ENCODE measurements at regions not wholly inside any gene's neighbourhood (a gene's known extent, or its start where the extent isn't known, plus 50 kb on each side); places are given as distances from the start of the nearest gene placed in this dataset.
"Not testable (repeated sequence)": the region's sequence is repeated elsewhere in the genome, so short reads cannot be mapped to it uniquely, and the experiment has no call there.

DNA sequence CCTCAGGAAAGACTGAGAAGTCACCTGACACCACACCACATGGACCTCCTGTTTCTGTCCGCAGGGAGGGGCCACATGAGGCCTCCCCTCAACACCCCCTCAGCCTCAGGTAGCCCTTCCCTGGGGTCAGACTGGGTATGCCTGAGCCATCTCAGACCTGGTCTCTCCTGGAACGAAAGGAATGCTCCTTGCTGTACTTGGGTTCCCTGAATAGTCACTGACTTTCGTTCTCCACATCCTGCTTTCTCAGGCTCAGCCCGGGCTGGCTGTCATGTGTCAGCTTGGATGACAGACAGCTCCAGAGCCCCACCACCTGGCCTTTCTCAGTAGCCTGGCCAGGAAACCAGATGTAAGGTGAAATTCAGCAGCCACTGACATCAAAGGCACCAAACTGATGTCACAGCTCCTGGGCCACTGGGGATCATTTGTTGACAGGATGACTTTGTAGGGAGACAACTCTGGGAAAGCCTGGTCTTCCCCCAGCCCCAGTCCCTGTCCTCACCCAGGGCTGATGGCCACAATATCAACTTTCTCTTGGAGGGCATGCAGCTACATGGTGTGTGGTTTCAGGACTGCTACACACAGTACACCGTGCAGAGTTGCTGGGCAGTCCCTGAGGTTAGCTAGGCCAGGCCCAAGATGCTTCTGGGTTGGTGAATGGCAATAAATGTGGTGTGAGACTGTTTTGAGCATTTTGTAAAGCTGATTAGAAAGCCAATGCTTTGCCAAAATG lies 141.4 kb upstream of the MRPS22 start:
- peak; percentile 35 for DNase-seq

DNA sequence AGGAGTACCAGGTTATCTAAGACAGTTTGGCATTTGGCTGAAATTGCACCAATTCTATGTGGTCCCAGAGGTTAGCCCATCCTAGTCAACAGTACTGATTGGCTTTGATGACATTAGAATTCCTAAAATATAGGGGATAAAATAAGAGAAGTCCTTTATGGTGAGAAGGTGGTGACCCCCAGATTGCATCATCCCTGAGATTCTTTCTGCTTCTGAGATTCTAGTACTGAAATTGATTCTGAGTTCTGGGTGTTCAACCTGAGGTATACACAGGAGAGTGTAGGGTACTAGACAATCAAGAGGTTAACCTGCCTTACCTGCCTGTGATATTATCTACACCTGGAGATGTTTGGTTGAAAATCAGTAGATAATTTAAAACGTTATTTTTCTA lies 140.9 kb upstream of the MRPS22 start:
- no peak for DNase-seq

DNA sequence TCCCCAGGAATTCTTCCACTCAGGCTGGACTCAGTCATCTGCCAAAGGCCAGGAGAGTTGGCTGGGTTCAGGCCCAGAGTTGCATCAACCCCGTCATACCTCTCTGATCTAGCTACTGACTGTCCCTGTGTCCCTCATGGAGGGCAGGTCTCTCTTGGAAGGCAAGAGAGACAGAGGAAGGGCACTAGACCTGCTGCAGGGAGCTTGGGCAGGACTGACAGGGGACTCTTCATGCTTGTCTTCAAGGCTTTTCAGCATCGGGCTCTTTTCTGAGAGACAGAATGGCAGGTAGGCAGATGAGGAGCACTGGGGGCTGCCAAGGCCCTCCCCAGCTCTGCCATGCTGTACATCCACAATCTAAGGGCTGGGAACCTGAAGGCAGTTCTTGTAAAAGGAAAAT lies 140.1 kb upstream of the MRPS22 start:
- DNase-seq: no peak

DNA sequence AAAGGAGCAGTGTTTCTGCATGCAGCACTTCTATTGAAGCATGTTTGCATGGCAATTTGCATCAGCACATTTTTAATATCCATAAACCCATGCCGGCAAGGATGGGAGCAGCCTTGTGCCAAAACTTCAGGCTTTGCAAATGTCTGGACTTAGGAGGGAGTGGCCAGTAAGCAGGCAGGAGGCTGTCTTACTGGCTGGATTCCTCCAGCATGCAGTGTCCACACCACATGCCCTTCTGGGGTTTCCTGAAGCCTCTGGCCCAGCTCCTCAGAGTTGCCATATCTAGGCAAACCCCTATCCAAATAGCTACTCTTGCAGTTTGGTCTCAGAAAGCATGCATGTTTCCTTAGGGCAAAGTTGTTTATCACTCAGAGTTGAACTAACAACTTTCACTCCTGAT lies 139.1 kb upstream of the MRPS22 start:
- DNase-seq: no peak

DNA sequence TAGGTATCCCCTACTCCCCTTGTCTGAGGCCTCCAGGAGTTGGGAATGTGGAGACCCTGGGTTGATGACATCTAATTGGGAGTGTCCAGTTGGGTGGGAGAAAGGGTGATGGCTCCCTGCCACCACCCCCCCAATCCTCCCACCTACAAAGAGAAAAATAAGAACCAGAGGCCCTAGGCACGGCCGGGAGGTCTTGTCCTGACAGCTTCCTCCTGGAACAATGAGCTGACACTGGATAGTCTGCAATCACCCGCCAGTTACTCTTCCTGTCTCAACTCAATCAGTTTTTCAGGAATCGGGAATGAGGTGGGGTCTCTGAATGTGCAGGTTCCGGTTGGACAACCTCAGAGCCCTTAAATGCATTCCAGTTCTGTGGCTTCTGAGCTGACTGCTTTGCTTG lies 129.9 kb upstream of the MRPS22 start:
- DNase-seq: no peak

DNA sequence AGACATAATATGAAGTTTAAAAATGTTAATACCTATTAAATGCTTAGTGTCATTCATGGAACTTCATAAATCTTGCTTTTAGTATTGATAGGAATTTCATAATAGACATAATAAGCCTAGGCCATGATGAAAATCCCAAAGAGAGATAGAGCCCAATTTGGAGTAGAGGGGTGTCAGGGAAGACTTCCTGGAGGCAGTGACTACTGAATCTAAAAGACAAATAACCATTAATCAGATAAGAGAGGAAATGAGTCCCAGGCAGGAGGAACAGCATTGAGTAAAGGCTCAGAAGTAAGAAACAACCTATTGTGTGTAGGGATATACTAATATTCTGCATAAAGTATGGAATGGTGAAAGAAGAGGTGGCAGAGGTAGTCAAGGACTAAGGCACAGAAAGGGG lies 126.9 kb upstream of the MRPS22 start:
- DNase-seq: no peak

DNA sequence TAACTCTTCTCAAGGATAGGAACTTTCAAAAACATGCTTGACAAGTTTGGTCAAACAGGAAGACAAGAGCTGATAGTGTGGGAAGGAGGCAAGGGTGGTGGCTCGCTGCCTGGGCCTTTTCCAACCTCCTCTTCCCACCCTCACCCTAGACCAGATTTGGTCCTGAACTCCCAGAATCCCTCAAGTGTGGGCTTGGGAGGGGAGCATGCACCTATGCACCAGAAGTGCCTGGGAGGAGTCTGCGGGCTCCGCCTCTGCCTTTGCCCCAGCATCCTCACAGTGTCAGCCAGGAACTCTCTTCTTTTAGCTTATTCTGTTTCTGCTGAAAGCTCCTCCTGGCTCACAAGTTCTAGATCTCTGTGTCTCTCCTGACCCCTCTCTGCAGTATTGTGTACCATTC lies 126.2 kb upstream of the MRPS22 start:
- no peak for DNase-seq

DNA sequence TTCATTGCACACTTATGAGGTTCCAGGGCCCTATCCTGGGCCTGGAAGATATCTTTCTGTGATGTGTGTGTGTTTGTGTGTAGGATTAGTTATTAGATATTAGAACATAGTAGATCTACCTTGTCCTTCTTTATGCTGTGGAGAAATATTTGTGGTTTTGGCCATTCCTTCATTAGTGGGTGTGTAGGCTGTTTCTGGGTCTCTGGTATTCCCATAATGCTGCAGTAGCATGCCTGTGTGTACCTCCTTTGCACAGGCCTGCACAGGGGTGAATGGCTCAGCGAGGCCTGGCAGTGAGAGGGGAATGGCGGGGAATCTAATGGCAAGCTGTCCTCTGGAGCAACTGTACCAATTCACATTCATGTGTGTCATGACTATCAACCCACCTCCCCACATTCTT lies 125.8 kb upstream of the MRPS22 start:
- DNase-seq: no peak

DNA sequence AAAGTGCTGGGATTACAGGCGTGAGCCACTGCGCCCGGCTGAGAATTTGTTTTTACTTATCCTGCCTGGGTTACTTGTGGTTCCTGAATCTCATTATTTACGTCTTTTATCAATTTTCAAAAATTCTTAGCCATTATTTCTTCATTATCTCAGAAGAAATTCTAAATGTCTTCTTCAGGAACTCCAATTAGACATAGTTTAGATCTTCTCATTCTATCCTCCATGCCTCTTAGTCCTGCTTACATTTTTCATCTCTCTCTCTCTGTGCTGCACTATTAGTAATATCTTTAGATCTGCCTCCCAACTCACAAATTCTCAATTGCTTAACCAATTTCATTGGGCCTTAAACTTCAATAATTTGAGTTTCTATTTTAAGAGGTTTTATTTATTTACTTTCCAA lies 124.4 kb upstream of the MRPS22 start:
- DNase-seq: no peak

DNA sequence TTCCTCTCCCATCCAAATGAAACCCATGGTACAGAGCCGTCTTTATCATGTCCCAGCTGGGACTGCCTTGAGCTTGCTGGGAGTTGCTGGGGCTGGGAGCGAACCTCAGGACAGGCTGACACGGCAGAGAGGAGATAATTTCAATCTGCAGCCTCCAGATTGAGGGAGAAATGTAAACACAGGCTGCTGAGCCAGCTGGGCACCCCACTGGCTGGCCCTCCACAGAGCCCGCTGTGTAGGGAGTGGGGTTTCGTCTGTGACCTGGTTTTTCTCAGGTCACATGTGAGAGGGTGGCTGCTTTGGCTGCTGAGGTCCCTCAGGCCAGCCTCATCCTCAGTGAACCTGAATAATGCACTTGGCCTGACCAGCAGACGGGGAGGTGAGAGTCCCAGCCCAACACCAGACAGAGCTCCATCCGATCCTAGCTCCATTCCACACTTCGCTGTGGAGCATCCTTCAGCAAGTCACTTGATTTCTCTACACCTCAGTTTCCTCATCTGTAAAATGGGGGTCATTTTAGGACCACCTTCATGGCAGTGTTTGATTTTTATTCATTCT lies 121.6 kb upstream of the MRPS22 start:
- no peak for DNase-seq

DNA sequence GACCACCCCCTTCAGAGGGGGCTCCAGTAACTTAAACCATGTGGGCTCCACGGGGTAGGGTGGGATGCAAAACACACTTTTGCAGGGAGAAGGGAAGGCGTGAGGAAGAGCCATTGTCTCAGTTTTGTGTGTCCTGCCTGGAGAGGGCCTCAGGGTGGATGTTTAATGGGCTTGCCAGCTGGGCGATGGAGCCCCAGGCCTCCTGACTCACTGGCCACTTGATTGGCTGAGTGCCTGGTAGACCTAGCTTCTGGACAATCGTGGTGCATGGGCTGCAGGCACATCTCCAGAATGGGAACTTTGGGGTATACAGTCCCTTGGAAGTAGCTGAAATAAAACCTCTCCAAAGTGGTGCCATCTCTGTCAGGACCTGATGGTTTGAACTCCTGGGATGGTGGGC lies 118.3 kb upstream of the MRPS22 start:
- DNase-seq: no peak

DNA sequence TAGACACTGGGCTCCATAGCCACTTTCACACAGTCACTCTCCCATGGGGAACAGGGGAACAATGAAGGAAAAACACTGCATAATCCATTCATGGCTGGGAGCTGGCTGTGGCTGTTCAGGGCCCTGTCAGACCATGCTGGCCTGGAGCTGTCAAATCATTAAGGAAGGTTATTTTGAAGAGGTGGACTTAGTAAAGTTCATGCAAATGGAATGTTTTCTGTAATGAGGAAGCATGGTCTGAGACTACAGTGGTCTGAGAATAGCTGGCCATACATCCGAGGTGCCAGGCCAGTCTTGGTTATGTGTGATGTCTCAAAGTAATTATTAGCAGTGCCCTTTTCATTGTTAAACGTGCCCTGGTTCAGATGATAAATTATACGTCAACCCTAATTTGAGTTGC lies 117.1 kb upstream of the MRPS22 start:
- no peak for DNase-seq

DNA sequence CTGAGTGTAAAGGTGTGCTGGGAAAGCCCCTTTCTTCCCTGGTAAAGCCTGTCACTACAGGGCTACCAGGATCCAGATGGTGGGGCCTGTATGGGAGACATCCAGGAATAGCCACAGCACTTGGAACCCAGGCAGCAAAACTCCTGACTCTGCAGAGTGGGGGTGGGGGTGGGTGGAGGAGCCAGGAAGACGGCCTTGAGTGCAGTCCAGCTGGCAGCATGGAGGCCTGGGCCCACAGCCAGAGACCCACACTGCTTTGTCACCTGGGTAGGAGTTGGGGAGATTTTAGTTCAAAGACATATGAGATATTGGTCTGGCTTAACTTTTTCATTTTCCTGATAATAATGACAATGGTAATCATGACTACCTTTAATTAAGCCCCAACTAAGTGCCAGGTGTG lies 116.7 kb upstream of the MRPS22 start:
- no peak for DNase-seq

DNA sequence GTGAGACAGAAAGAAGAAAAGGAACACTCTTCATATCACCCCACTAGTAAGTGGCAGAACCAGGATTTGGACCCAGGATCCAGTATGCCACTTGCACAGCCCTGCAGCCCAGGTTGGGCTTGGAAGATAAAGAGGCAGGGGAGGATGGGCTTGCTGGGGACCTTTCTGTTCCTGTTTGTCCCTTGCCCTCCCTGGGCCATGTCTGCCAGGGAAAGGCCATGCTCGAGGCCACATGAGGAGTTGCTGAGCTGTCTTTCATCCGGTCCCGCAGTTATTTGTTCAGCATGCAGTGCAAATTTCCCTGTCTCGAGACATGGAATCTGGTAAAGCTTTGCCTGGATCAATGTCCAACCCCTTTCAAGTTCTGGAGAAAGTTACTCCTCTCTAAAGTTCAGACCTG lies 116.0 kb upstream of the MRPS22 start:
- no peak for DNase-seq

DNA sequence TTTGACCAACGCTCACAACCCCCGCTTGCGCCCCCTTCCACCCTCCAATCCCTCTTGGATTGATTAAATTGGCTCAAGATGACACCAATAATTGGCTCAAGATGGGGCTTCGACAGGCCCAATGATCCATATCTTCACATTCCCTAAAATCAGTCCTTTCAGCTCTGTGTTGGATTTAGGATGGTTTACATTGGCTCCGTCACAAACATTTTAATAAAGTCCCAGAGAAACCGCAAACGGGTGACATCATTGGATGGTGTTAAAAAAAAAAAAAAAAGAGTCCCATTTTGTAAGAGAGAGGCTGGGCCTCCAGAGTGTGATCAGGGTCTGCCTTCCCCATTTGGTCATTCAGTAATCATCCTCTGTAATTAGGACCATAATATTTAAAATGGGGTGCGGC lies 113.4 kb upstream of the MRPS22 start:
- no peak for DNase-seq

DNA sequence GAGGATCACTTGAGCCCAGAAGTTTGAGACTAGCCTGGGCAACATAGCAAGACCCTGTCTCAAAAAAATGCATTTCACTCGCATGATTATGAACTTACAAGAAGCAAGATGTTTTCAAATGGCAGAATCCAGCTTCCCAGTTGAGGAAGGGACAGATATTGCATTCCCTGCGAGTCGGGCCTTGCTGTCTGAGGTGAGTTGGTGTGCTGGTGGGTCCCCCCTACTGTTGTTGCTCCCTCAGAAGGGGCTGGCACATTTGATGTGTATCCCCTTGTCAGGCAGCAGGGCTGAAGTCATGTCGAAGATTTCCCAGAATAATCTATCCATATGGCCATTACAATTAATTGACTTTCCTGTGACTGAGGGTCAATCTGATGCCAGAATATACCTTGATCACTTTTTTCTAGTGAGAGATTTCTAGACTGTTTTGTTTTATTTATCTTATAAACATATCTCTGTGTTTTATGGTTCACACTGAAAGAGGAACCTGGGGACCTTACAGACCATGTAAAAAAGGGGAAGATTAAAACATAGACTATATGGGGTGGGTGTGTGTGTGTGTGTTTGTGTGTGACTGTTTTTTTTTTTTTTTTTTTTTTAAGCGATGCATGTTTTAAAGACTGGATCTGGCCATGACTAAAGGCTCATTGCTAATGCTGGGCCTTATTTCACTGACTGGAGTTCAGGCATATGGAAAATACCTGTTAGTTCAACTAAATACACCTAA lies 112.1 kb upstream of the MRPS22 start:
- no peak for DNase-seq

DNA sequence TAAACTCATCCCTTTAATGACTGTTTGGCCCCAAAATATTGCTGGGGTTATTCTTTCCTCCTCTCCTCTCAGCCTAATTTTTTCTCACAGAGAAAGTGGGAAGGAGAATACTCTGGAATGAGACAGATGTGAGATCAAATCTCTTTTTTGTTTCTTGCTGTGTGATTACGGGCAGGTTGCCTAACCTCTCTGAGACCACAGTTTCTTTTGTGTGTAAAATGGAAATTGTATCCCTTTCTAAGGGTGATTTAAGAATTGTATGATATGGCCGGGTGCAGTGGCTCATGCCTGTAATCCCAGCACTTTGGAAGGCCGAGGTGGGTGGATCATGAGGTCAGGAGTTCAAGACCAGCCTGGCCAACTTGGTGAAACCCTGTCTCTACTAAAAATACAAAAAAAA lies 111.5 kb upstream of the MRPS22 start:
- not testable (repeated sequence) for DNase-seq

DNA sequence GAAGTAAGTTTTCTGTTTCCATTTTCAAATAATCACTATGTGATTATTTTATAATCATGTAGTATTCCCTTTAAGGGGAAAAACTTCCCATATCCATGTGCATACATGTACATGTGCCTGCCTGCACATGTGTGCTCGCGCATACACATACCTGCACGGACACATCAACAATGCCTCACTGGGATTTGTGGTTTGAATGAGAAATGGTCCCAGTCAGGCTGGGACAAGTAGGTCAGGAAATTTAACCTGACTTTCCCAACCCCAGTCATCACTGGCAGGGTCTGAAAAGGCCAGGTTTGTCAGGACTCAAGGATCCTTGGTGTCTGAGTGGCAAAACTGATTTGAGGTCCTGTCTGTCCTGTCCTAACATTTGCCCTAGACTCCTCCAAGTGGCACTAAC lies 109.3 kb upstream of the MRPS22 start:
- no peak for DNase-seq

DNA sequence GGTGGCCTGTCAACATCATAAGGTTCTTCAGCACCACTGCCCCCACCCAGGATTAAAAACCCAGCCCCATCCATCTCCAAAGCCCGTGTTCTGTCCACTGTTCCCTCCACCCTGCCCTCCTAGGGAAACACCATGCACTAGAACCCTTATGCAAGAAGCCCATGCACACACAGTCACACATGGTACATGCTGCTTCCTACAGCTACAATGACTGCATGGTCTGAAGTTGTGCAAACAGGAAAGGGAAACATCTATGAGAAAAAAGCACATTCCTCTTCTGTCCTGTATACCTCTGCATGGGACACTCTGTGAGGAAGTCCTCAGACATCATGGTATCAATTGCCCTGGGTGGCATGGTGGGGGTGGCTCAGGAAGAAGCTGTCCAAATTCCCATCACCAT lies 108.6 kb upstream of the MRPS22 start:
- DNase-seq: no peak

DNA sequence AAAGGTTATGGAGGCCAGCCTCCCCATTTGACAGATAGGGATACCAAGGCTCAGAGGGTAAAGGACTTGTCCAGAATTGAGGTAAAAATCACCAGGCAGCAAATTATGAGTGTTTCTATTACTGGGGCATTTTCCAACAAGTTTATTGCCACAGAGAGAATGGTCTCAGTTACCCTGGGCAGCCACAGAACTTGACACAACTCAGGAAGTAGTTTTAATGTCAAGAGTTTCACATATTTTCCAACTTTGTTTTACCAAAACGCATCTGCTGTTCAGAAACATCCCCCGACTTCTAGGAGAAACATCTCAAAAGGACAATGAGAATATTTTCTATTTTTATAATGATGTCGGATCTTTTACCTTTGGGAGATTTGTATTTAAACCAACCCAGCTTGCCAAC lies 107.5 kb upstream of the MRPS22 start:
- DNase-seq: no peak

DNA sequence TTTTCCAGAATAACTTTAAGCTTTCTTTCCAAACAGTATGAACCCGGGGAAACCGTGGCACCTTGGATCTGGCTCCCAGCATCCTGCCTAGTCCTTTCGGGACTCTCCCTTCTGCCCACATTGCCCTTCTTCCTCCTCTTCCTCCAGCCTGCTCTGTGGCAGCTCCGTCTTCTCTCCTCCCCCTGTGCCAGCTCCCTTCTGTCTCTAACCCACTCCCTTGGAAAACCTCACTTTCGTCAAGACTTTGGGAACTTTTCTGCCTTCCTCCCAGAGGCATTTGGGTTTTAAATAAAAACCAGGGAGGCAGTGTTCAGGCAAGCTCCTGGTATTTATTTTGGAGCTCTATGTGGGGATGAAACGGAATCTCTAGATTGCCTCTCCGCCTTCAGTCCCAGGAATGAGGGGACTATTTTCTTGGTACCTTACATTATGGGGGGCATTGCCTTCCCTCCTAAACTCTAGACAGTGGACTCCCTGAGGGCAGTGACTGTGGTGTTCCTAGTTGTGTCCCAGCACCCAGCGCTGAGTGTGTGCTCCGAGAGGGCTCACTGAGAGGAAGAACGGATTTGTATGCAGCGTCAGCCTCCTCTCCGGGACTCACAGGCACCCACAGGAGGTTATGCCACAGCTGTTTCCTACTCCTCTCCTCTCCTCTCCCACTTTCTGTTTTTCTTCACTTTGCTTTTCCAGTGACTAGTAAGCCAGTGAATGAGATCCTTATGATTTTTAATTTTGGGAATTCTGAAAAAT lies 105.4 kb upstream of the MRPS22 start:
- no peak for DNase-seq

DNA sequence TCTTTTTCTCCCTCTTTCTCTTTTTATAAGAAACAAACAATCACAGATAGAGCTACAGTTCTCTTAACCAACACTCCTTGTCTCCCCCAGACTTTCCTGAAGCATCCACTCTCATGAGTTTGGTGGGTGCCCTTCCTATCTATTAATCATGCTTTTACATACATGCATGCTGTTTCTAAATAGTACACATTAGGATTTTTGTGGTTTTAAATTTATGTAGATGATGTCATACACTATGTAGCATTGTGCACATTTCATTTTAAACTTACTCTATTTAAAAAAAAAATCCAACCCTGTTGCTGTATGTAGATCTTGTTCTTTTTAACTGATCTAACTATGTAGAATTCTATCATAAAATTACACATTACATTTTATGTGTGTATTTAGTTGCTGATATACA lies 104.3 kb upstream of the MRPS22 start:
- no peak for DNase-seq

DNA sequence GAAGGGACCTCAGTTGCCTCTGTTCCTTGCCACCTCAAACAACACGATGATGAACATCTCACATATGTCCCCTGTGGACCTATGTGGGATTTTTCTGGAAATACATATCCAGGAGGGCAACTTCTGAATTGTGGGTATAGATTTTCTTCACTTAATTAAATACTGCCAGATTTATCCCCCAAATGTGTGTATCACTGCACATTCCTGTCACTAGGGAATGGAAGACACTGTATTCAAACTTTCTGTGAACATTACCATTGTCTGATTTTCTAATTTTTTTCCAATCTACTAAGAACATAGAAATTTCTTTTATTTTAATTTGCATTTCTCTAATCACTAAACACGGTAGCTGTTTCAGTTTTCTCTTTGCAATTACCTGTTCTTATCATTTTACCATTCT lies 102.0 kb upstream of the MRPS22 start:
- no peak for DNase-seq

DNA sequence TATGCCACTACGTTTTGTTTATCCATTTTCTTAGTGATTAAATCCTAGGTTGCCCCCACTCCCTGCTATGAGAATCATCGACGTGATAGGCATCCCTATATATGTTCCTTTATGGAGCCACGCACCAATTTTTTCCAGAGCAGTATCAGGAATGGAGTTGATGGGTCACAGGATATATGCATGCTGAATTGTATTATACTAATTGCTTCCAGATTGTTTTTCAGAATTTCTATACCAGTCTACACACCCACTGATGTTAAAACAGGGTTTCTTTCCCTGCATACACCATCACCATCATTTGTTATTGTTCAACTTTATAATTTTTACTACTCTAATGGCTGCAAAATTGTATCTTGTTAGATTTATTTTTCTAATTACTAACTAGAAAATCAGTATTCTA lies 100.1 kb upstream of the MRPS22 start:
- DNase-seq: no peak

Measured in NK-92 treated with Interleukin-12 subunit alpha and Interleukin-12 subunit beta, amount 100 ng/mL, for 24 hours (cell line).